ENCODE measurements at regions not wholly inside any gene's neighbourhood (a gene's known extent, or its start where the extent isn't known, plus 50 kb on each side); places are given as distances from the start of the nearest gene placed in this dataset.

DNA sequence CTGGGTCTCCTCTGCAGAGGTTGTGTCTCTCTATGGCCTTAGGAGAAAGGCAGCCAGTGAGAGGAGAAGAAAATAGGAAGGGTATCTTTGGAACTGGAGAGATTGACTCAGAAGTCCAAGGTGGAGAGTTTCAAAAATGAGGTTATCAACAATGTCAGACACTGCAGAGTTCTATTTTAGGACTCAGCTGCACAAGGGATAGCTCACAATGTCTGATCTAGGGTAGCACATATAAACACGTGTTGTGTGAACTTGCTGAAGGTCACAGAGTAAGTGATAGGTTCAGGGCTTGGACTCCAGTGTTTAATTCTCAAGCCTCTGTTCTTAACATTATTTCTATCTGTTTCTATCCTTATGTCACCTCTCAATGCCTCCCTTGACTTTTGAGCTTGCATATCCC lies 305.0 kb upstream of the LARGE1 start (continued):
- TF ChIP-seq, protein P1, sequence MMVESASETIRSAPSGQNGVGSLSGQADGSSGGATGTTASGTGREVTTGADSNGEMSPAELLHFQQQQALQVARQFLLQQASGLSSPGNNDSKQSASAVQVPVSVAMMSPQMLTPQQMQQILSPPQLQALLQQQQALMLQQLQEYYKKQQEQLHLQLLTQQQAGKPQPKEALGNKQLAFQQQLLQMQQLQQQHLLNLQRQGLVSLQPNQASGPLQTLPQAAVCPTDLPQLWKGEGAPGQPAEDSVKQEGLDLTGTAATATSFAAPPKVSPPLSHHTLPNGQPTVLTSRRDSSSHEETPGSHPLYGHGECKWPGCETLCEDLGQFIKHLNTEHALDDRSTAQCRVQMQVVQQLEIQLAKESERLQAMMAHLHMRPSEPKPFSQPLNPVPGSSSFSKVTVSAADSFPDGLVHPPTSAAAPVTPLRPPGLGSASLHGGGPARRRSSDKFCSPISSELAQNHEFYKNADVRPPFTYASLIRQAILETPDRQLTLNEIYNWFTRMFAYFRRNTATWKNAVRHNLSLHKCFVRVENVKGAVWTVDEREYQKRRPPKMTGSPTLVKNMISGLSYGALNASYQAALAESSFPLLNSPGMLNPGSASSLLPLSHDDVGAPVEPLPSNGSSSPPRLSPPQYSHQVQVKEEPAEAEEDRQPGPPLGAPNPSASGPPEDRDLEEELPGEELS (CRISPR knock-in tag; IDR thresholded peaks at IDR 0.05): no peak
- TF ChIP-seq JAZF1 (CRISPR knock-in tag; IDR thresholded peaks at IDR 0.05): no peak
- TF ChIP-seq NR1H2 (CRISPR knock-in tag; IDR thresholded peaks at IDR 0.05): no peak
- TF ChIP-seq, protein P2, sequence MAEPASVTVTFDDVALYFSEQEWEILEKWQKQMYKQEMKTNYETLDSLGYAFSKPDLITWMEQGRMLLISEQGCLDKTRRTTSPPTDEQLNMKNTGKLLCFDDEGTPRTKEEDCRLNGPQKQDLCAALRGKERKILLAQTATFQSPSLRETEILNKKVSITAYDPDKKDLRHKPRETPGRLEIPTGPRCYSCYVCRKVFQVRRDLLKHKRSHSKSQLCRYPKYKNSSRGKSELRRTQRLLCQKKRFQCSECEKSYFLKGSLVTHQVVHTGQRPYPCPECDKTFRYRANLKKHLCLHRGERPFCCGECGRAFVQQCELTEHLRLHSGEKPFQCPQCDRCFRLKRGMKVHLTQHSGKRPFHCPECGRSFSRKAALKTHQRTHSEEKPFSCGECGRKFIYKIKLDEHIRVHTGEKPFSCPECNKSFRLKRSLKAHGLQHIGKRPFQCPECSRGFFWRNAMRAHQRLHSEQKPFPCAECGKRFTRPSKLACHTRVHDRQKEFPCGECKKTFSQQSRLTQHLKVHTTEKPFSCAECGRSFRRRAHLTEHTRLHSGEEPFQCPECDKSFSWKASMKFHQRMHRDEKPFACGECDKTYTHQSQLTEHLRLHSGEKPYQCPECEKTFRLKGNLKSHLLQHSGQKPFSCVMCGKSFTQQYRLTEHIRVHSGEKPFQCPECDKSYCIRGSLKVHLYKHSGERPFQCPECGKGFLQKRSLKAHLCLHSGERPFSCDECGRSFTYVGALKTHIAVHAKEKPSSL (CRISPR knock-in tag; conservative IDR thresholded peaks at IDR 0.05): no peak

DNA sequence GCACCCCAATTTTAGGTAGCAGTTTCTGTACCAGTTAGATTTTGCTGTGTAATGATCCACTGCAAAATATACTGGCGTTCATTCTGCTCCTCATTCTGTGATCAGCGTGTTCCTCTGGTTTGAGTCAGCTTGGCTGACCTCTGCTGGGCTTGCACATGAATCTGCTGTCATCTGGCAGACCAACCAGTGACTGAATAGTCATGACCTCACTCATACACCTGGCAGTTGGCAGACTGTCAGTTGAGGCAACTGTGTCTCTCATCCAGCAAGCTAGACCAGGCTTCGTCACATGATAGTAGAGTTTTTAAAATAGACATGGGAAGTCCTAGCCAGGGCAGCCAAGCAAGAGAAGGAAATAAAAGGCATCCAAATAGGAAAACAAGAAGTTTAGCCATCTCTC lies 316.3 kb upstream of the LARGE1 start:
- Mint-ChIP-seq H3K4me3 (no peak overlapping the region), H3K9me3 (peaks cover 26% of the 10 kb centered on the region), H3K27me3 (ENCODE audit: low read depth) (no peaks in the 10 kb centered on the region; the same call in 1 of the 2 replicates), H3K36me3 (no peaks in the 10 kb centered on the region), H3K27ac (no peak overlapping the region), H3K4me1 (no peaks in the 10 kb centered on the region)
- DNase-seq (ENCODE audit: low spot score) (no peak), ATAC-seq (no peak)
- POLR2A ChIA-PET: no interaction called here
- CTCF ChIA-PET: no interaction called here
- TF ChIP-seq CBFB (CRISPR knock-in tag; IDR thresholded peaks at IDR 0.05; ENCODE audit: low read depth) (no peak), NFE2L1 (CRISPR knock-in tag; IDR thresholded peaks at IDR 0.05) (no peak), TP53 (CRISPR knock-in tag; IDR thresholded peaks at IDR 0.05) (no peak), ZNF263 (CRISPR knock-in tag; IDR thresholded peaks at IDR 0.05; ENCODE audit: low read depth) (no peak), PRRX2 (CRISPR knock-in tag; IDR thresholded peaks at IDR 0.05) (no peak), SOX15 (CRISPR knock-in tag; IDR thresholded peaks at IDR 0.05) (no peak), NFYB (CRISPR knock-in tag; conservative IDR thresholded peaks at IDR 0.05; ENCODE audit: low read depth) (no peak), NFATC4 (CRISPR knock-in tag; IDR thresholded peaks at IDR 0.05) (no peak), CREB1 (CRISPR knock-in tag; IDR thresholded peaks at IDR 0.05) (no peak)
- TF ChIP-seq, protein P3, sequence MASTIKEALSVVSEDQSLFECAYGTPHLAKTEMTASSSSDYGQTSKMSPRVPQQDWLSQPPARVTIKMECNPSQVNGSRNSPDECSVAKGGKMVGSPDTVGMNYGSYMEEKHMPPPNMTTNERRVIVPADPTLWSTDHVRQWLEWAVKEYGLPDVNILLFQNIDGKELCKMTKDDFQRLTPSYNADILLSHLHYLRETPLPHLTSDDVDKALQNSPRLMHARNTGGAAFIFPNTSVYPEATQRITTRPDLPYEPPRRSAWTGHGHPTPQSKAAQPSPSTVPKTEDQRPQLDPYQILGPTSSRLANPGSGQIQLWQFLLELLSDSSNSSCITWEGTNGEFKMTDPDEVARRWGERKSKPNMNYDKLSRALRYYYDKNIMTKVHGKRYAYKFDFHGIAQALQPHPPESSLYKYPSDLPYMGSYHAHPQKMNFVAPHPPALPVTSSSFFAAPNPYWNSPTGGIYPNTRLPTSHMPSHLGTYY (CRISPR knock-in tag; IDR thresholded peaks at IDR 0.05): no peak
- TF ChIP-seq, protein P4, sequence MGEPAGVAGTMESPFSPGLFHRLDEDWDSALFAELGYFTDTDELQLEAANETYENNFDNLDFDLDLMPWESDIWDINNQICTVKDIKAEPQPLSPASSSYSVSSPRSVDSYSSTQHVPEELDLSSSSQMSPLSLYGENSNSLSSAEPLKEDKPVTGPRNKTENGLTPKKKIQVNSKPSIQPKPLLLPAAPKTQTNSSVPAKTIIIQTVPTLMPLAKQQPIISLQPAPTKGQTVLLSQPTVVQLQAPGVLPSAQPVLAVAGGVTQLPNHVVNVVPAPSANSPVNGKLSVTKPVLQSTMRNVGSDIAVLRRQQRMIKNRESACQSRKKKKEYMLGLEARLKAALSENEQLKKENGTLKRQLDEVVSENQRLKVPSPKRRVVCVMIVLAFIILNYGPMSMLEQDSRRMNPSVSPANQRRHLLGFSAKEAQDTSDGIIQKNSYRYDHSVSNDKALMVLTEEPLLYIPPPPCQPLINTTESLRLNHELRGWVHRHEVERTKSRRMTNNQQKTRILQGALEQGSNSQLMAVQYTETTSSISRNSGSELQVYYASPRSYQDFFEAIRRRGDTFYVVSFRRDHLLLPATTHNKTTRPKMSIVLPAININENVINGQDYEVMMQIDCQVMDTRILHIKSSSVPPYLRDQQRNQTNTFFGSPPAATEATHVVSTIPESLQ (CRISPR knock-in tag; IDR thresholded peaks at IDR 0.05): no peak
- TF ChIP-seq, protein P5, sequence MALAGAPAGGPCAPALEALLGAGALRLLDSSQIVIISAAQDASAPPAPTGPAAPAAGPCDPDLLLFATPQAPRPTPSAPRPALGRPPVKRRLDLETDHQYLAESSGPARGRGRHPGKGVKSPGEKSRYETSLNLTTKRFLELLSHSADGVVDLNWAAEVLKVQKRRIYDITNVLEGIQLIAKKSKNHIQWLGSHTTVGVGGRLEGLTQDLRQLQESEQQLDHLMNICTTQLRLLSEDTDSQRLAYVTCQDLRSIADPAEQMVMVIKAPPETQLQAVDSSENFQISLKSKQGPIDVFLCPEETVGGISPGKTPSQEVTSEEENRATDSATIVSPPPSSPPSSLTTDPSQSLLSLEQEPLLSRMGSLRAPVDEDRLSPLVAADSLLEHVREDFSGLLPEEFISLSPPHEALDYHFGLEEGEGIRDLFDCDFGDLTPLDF (CRISPR knock-in tag; IDR thresholded peaks at IDR 0.05): no peak

DNA sequence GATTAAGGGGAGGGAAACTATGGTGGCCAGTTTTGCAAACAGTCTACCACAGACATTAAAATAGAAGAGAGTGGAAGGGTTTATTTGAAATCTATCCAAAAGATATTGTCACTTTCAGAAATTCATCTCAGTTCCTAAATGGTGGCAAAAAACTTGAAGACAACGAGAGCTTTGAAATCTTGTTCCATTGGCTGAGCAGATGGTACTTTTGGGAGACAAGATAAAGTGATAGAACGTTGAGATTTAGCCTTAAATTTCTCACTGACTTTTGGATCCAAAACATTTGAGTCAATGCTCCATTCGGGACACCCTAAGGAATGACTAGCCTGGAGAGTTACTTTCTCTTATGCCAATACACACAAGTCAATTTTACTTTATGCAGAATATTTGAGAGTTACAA lies 319.1 kb upstream of the LARGE1 start:
- Mint-ChIP-seq H3K4me3 (no peak overlapping the region), H3K27me3 (ENCODE audit: low read depth) (no peaks in the 10 kb centered on the region; the same call in 1 of the 2 replicates), H3K4me1 (peaks cover 2% of the 10 kb centered on the region; the same call in 1 of the 2 replicates), H3K36me3 (no peaks in the 10 kb centered on the region), H3K9me3 (peaks cover 25% of the 10 kb centered on the region), H3K27ac (no peak overlapping the region)
- ChIA-PET POLR2A (no interaction called here), CTCF (no interaction called here)
- ATAC-seq (no peak), DNase-seq (ENCODE audit: low spot score) (no peak)
- no peak for TF ChIP-seq JAZF1 (CRISPR knock-in tag; IDR thresholded peaks at IDR 0.05)
- TF ChIP-seq OVOL2 (CRISPR knock-in tag; IDR thresholded peaks at IDR 0.05; ENCODE audit: borderline replicate concordance): no peak
- TF ChIP-seq TEAD4 (CRISPR knock-in tag; IDR thresholded peaks at IDR 0.05): no peak
- TF ChIP-seq, protein P6, sequence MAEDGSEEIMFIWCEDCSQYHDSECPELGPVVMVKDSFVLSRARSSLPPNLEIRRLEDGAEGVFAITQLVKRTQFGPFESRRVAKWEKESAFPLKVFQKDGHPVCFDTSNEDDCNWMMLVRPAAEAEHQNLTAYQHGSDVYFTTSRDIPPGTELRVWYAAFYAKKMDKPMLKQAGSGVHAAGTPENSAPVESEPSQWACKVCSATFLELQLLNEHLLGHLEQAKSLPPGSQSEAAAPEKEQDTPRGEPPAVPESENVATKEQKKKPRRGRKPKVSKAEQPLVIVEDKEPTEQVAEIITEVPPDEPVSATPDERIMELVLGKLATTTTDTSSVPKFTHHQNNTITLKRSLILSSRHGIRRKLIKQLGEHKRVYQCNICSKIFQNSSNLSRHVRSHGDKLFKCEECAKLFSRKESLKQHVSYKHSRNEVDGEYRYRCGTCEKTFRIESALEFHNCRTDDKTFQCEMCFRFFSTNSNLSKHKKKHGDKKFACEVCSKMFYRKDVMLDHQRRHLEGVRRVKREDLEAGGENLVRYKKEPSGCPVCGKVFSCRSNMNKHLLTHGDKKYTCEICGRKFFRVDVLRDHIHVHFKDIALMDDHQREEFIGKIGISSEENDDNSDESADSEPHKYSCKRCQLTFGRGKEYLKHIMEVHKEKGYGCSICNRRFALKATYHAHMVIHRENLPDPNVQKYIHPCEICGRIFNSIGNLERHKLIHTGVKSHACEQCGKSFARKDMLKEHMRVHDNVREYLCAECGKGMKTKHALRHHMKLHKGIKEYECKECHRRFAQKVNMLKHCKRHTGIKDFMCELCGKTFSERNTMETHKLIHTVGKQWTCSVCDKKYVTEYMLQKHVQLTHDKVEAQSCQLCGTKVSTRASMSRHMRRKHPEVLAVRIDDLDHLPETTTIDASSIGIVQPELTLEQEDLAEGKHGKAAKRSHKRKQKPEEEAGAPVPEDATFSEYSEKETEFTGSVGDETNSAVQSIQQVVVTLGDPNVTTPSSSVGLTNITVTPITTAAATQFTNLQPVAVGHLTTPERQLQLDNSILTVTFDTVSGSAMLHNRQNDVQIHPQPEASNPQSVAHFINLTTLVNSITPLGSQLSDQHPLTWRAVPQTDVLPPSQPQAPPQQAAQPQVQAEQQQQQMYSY (CRISPR knock-in tag; IDR thresholded peaks at IDR 0.05): no peak
- TF ChIP-seq CBFB (CRISPR knock-in tag; IDR thresholded peaks at IDR 0.05; ENCODE audit: low read depth): no peak
- TF ChIP-seq, protein P1 (CRISPR knock-in tag; IDR thresholded peaks at IDR 0.05): no peak
- TF ChIP-seq, protein P7, sequence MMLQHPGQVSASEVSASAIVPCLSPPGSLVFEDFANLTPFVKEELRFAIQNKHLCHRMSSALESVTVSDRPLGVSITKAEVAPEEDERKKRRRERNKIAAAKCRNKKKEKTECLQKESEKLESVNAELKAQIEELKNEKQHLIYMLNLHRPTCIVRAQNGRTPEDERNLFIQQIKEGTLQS (CRISPR knock-in tag; conservative IDR thresholded peaks at IDR 0.05): no peak

All from WTC11 (cell line).